Right lobe of liver (tissue), 4 donors: ENCODE measurements at regions not wholly inside any gene's neighbourhood (a gene's known extent, or its start where the extent isn't known, plus 50 kb on each side); places are given as distances from the start of the nearest gene placed in this dataset.

ENCODE experiments used
- POLR2A ChIP-seq: fragments of 450-650 bp; IDR thresholded peaks from one replicate; pipeline ENCODE4 v1.6.1; 2017; ENCODE audit warnings: antibody characterized with exemption, mild to moderate bottlenecking
- TF ChIP-seq, protein P1 (sequence below), 4 donors: fragments of 200-600 bp in 3 of 4; fragments of 450-650 bp in 1 of 4; IDR thresholded peaks; one replicate each; pipeline versions ENCODE4 v1.5.1 to v1.8.0; 2016 to 2022; ENCODE audit warnings: antibody characterized with exemption in 4 of 4, mild to moderate bottlenecking in 2 of 4
- donor health status: DM: no; HTN: no; CAD: no.
- donor health status: DM: no; HTN: no; CAD: no.
- donor health status: DM: no; HTN: yes; CAD: no.

DNA sequence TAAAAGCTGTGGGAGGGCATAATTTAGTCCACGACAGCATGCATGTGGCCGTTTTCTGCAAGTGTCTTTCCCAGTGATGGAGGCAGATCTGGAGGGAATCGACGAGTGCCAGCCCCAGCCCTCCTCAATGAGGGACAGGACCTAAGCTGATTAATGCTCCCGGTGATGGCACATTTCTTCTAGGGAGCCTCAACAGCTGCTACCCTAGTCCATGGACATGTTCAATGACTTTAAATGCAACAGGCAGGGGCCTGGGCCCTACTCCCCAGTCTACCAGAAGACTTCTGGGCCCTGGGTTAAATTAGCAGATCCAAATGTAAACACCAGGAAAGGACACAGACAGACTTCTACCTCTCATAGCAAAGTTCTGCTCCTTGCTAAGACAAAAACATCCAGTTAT is 155.1 kb downstream of the ACTR3 start:
- no peak for TF ChIP-seq POLR2A
- TF ChIP-seq, protein P1, sequence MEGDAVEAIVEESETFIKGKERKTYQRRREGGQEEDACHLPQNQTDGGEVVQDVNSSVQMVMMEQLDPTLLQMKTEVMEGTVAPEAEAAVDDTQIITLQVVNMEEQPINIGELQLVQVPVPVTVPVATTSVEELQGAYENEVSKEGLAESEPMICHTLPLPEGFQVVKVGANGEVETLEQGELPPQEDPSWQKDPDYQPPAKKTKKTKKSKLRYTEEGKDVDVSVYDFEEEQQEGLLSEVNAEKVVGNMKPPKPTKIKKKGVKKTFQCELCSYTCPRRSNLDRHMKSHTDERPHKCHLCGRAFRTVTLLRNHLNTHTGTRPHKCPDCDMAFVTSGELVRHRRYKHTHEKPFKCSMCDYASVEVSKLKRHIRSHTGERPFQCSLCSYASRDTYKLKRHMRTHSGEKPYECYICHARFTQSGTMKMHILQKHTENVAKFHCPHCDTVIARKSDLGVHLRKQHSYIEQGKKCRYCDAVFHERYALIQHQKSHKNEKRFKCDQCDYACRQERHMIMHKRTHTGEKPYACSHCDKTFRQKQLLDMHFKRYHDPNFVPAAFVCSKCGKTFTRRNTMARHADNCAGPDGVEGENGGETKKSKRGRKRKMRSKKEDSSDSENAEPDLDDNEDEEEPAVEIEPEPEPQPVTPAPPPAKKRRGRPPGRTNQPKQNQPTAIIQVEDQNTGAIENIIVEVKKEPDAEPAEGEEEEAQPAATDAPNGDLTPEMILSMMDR (IDR thresholded peaks at IDR 0.05) = no peak
